Karpas-422 (cell line): ENCODE measurements at regions not wholly inside any gene's neighbourhood (a gene's known extent, or its start where the extent isn't known, plus 50 kb on each side); places are given as distances from the start of the nearest gene placed in this dataset.

Experiments
- DNase-seq: peaks from one replicate; pipeline ENCODE4 v3.0.0-alpha.2; 2015
- H2AFZ ChIP-seq: fragments of 200-600 bp; sonication (generic); 2 replicates; pipeline ENCODE4 v1.6.1; 2014; ENCODE audit warnings: antibody characterized with exemption, low read length, mixed read lengths
- H3K27ac ChIP-seq: fragments of 200-600 bp; sonication (generic); 2 replicates; pipeline ENCODE4 v1.5.1; 2014; ENCODE audit warnings: mild to moderate bottlenecking, low read length, moderate library complexity
- H3K27me3 ChIP-seq: fragments of 200-600 bp; sonication (generic); 2 replicates; pipeline ENCODE4 v1.6.1; 2014; ENCODE audit warnings: low read length, mixed read lengths
- H3K36me3 ChIP-seq: fragments of 200-600 bp; sonication (generic); 2 replicates; pipeline ENCODE4 v1.6.1; 2014; ENCODE audit warnings: low read length, mixed read lengths; ENCODE audit not compliant: insufficient read depth
- H3K4me1 ChIP-seq: fragments of 200-600 bp; sonication (generic); 2 replicates; pipeline ENCODE4 v1.6.1; 2014; ENCODE audit warnings: mild to moderate bottlenecking, low read length, mixed read lengths
- H3K4me2 ChIP-seq: fragments of 200-600 bp; sonication (generic); 2 replicates; pipeline ENCODE4 v1.6.1; 2014; ENCODE audit warnings: low read length, low read depth, mild to moderate bottlenecking; ENCODE audit not compliant: poor library complexity, severe bottlenecking
- H3K4me3 ChIP-seq: fragments of 200-600 bp; sonication (generic); 2 replicates; pipeline ENCODE4 v1.5.1; 2014; ENCODE audit warnings: mild to moderate bottlenecking, antibody characterized with exemption, low read length, mixed read lengths
- H3K79me2 ChIP-seq: fragments of 200-600 bp; sonication (generic); 2 replicates; pipeline ENCODE4 v1.6.1; 2014; ENCODE audit warnings: mild to moderate bottlenecking, low read length, mixed read lengths
- H3K9ac ChIP-seq: fragments of 200-600 bp; sonication (generic); 2 replicates; pipeline ENCODE4 v1.6.0; 2014; ENCODE audit warnings: low read length
- H3K9me2 ChIP-seq: fragments of 200-600 bp; sonication (generic), shearing (Covaris generic); replicated peaks from 2 replicates; pipeline ENCODE4 v1.6.0; 2014; ENCODE audit warnings: mild to moderate bottlenecking, low read length, moderate library complexity; ENCODE audit not compliant: insufficient read depth
- H3K9me3 ChIP-seq: fragments of 300-700, 200-600 bp; sonication (generic); 2 replicates; pipeline ENCODE4 v1.6.1; 2014; ENCODE audit warnings: low read length, mixed read lengths
- H4K20me1 ChIP-seq: fragments of 200-600 bp; sonication (generic); 2 replicates; pipeline ENCODE4 v1.6.1; 2014; ENCODE audit warnings: mild to moderate bottlenecking, antibody characterized with exemption, low read length, low read depth; ENCODE audit not compliant: insufficient read depth

DNA sequence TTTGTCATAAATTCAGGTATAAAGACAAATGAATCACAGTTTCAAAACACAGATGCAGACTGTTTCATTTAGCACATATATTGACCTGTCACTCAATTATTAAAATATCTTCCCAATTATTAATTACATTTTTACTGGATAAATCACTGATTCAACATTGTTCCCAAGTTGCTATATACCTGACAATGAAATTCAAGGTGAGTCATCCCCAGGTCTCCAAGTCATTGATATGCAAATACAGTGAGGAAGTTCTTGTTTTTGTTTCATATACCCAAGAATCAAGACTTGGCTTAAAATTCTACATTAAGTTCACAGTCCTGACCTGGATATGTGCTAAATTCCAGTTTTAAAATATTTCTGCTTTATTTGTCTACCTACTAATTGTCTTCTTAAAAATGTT, 599.3 kb upstream of the PSMD7 start:
- no peaks in the 10 kb centered on the region for H3K36me3 ChIP-seq
- no peaks in the 10 kb centered on the region for H3K27me3 ChIP-seq
- H3K4me3 ChIP-seq: no peak overlapping the region
- no peaks in the 10 kb centered on the region for H3K79me2 ChIP-seq
- no peak overlapping the region for H3K9ac ChIP-seq
- H2AFZ ChIP-seq: no peak overlapping the region
- H3K9me2 ChIP-seq: no peaks in the 10 kb centered on the region
- no peak overlapping the region for H3K4me2 ChIP-seq
- no peak for DNase-seq
- no peaks in the 10 kb centered on the region for H4K20me1 ChIP-seq
- no peaks in the 10 kb centered on the region for H3K9me3 ChIP-seq
- no peak overlapping the region for H3K27ac ChIP-seq
- H3K4me1 ChIP-seq: no peaks in the 10 kb centered on the region

DNA sequence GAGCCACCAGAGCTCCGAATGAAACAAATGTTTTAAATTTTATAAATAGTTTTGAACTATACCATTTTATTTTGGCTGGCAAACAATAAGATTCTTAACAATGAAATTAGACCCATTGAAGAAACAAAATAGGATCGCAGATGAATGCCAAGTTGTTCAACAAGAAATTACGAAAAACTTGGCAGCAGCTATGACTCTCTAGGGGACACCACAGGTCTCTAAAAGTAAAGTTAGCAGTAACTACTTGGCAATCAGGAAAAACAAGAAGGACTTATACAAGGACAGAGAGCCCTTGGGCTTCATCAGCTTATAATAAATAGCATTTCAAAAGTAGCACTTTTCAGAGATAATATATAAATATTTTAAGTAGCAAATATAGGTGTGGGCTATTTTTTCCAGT, 603.8 kb upstream of the PSMD7 start:
- Histone ChIP-seq H3K79me2 (no peaks in the 10 kb centered on the region), H3K9me3 (no peaks in the 10 kb centered on the region), H3K9ac (no peak overlapping the region), H3K9me2 (no peaks in the 10 kb centered on the region), H3K27me3 (no peaks in the 10 kb centered on the region), H4K20me1 (no peaks in the 10 kb centered on the region), H3K36me3 (no peaks in the 10 kb centered on the region), H3K27ac (no peak overlapping the region), H3K4me3 (no peak overlapping the region), H3K4me2 (no peak overlapping the region), H2AFZ (no peak overlapping the region), H3K4me1 (no peaks in the 10 kb centered on the region)
- no peak for DNase-seq

DNA sequence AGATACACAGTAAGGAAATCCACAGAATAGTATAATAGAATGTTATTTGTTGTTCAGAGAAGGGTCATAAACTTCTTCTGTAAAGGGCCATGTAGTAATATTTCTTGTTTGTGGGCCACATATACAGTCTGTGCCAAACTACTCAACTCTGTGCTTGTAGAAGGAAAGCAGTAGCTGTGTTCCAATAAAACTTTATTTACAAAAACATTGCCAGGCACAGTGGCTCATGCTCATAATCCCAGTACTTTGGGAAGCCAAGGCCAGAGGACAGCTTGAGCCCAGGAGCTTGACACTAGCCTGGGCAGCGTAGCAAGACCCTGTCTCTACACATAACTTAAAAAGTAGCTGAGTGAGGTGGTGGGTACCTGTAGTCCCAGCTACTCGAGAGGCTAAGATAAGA, 612.8 kb upstream of the PSMD7 start:
- H3K27ac ChIP-seq: no peak overlapping the region
- H3K27me3 ChIP-seq: no peaks in the 10 kb centered on the region
- no peaks in the 10 kb centered on the region for H4K20me1 ChIP-seq
- no peak overlapping the region for H3K4me3 ChIP-seq
- no peaks in the 10 kb centered on the region for H3K4me1 ChIP-seq
- H2AFZ ChIP-seq: no peak overlapping the region
- no peak overlapping the region for H3K4me2 ChIP-seq
- H3K36me3 ChIP-seq: no peaks in the 10 kb centered on the region
- no peaks in the 10 kb centered on the region for H3K79me2 ChIP-seq
- no peaks in the 10 kb centered on the region for H3K9me3 ChIP-seq
- no peak overlapping the region for H3K9ac ChIP-seq
- DNase-seq: no peak
- no peaks in the 10 kb centered on the region; the same call in 1 of the 2 replicates for H3K9me2 ChIP-seq

DNA sequence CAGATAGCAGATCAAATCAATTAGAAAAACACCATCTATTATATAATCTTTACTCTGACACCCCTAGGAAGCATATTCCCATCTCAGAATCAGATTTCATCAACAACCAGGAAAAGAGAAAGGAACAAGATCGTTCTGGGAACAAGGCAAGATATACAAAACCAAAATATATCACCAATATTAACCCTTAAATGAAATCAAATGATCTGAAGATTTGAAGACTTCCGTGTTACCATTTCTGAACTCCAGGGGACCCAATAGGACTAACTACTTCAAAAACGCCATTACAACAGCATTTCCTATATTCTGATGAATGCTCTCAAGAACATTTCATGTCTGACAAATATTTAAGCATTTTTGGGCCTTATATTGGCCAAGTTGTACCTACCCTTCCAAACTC, 624.2 kb upstream of the ZFHX3 start:
- Histone ChIP-seq H3K9me2 (no peaks in the 10 kb centered on the region), H3K27ac (no peak overlapping the region), H3K27me3 (no peaks in the 10 kb centered on the region), H2AFZ (no peak overlapping the region), H3K9me3 (no peaks in the 10 kb centered on the region), H3K9ac (no peak overlapping the region), H4K20me1 (no peaks in the 10 kb centered on the region), H3K4me3 (no peak overlapping the region), H3K4me2 (no peak overlapping the region), H3K79me2 (no peaks in the 10 kb centered on the region), H3K36me3 (no peaks in the 10 kb centered on the region), H3K4me1 (no peaks in the 10 kb centered on the region)
- no peak for DNase-seq

DNA sequence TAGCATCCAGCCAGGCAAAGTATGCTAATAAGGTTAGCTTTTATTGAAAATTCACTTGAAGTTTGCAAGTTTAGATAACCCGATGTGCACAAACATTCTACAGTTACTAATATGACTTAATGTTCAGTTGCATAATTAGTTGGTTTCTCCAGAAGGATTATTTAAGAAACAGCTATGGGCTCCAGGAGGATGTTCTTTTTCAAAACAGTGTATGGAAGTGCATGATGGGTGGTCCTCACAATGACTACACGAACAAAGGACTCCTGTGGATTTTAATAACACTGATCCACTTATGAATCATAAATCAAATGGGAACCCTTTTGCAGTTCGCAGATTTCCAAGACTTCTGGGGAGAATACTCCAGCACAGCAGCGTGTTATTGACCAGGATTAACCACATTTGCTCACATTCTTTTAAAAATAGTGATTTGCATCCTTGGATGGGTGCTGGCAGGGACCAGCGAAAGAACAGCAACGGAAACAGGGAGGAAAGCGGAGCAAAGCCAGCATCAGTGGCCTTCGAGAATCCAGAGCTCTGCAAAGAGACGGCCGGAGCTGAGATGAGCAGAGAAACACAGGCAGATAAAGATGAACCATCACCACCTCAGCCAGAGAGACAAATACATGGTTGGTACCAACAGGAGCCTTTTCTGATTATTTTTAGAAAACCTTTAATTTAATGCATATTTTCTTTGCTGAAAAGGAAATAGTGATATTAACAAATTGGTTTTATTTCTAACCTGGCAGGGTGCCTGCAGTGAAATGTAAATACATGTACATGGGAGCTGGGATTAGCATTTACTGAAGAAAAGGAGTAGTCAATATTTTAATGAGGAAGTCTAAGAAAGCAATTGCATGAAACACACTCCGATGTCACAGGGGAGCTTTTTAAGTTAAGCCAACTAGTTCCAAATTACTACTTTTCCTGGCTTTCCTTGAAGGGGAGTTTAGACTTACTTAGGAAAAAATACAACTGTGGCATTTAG, 623.2 kb upstream of the ZFHX3 start:
- H4K20me1 ChIP-seq: no peaks in the 10 kb centered on the region
- H3K79me2 ChIP-seq: no peaks in the 10 kb centered on the region
- no peak overlapping the region for H2AFZ ChIP-seq

DNA sequence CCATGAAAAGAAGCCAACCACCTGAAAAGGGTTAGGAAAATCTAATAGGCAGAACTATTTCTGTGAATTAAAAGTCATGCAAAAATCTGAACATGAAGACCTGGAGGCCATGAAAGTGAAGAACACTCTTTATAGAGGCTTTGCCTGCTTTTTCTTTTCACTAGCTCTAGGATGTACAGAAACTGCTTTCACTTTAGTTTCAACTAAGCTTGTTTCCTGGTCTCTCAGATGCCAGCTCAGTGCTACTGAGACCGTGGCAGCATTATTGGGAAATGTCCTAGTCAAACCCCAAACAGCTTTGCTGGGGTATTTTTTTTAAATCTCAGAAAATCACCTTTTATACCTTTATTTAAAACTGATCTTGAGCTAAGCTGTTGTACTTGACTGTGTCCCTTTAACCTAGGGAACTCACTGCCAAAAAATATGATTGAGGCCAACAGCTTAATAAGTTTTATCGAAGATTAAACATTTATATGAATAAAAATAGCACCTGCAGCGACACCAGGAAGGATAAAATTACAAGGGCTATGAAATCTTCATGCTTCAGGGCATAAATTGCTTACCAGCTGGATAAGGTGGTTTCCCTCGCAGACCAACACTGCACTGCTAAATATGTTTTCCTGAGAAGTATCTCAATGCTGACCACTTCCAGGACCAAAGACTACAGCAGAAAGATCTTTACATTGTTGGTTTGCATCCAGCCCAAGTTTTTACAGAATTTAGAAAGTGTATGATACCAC, 621.8 kb upstream of the ZFHX3 start:
- no peaks in the 10 kb centered on the region for H3K27me3 ChIP-seq
- H4K20me1 ChIP-seq: no peaks in the 10 kb centered on the region
- no peaks in the 10 kb centered on the region for H3K9me2 ChIP-seq
- no peak for DNase-seq
- H3K27ac ChIP-seq: no peak overlapping the region
- H3K9me3 ChIP-seq: no peaks in the 10 kb centered on the region
- H3K4me1 ChIP-seq: no peaks in the 10 kb centered on the region
- no peak overlapping the region for H3K4me2 ChIP-seq
- no peak overlapping the region for H3K9ac ChIP-seq
- H2AFZ ChIP-seq: no peak overlapping the region
- no peak overlapping the region for H3K4me3 ChIP-seq
- H3K36me3 ChIP-seq: no peaks in the 10 kb centered on the region
- H3K79me2 ChIP-seq: no peaks in the 10 kb centered on the region

More for the DNA sequence above, 623.2 kb upstream of the ZFHX3 start:
- Histone ChIP-seq H3K27me3 (no peaks in the 10 kb centered on the region), H3K4me1 (no peaks in the 10 kb centered on the region), H3K4me2 (no peak overlapping the region), H3K4me3 (no peak overlapping the region), H3K36me3 (no peaks in the 10 kb centered on the region), H3K9ac (no peak overlapping the region), H3K9me3 (no peaks in the 10 kb centered on the region), H3K27ac (no peak overlapping the region), H3K9me2 (no peaks in the 10 kb centered on the region)
- no peak for DNase-seq

DNA sequence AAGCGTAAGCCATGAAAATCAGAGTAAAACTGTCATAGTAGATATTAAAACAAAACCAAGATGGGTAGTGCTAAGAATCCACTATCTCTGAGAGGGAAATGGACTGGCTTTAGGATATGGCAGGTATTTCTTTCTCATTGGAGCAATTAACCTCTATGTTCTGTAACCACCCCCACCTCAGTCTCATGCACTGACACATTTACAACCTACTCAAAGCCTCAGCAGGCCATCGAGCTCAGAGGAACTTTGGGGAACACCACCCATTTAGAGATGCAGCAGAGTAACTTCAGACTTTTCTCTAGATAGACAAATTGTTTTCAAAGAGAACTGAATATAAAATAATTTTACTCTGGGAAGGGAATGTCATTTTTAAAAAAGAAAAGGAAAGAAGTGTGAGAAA, 615.8 kb upstream of the ZFHX3 start:
- Histone ChIP-seq H3K9ac (no peak overlapping the region), H3K27ac (no peak overlapping the region), H3K9me3 (no peaks in the 10 kb centered on the region), H2AFZ (no peak overlapping the region), H3K4me3 (no peak overlapping the region), H3K9me2 (no peaks in the 10 kb centered on the region), H3K4me2 (no peak overlapping the region), H3K79me2 (no peaks in the 10 kb centered on the region), H4K20me1 (no peaks in the 10 kb centered on the region), H3K4me1 (no peaks in the 10 kb centered on the region), H3K27me3 (0 out of 2 replicates have a peak, but pooled peaks cover 4% of the 10 kb centered on the region), H3K36me3 (no peaks in the 10 kb centered on the region)
- no peak for DNase-seq

DNA sequence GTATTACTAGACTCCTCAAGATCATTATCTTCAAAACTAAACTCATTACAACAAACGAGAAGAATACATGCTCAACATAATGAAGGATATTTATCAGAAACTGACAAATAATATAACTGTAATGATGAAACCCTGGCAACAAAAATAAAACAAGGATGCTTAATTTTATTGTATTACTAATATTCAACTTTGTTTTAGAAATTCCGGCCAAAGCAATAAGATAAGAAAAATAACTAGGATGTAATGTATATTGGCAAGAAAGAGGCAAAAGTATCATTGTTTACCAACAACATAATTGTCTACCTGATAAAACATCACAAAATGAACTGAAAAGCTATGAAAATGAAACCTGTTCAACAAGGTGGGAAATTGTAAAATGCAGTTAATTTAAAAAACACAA, 588.3 kb upstream of the ZFHX3 start:
- Histone ChIP-seq H3K27me3 (no peaks in the 10 kb centered on the region), H3K79me2 (no peaks in the 10 kb centered on the region), H3K9me2 (no peaks in the 10 kb centered on the region), H4K20me1 (no peaks in the 10 kb centered on the region), H2AFZ (no peak overlapping the region), H3K4me1 (no peaks in the 10 kb centered on the region), H3K27ac (no peak overlapping the region), H3K9ac (no peak overlapping the region), H3K9me3 (peaks cover 7% of the 10 kb centered on the region; the same call in 1 of the 2 replicates), H3K4me3 (no peak overlapping the region), H3K36me3 (no peaks in the 10 kb centered on the region), H3K4me2 (no peak overlapping the region)
- no peak for DNase-seq
